ENCODE measurements at regions not wholly inside any gene's neighbourhood (a gene's known extent, or its start where the extent isn't known, plus 50 kb on each side); places are given as distances from the start of the nearest gene placed in this dataset.

DNA sequence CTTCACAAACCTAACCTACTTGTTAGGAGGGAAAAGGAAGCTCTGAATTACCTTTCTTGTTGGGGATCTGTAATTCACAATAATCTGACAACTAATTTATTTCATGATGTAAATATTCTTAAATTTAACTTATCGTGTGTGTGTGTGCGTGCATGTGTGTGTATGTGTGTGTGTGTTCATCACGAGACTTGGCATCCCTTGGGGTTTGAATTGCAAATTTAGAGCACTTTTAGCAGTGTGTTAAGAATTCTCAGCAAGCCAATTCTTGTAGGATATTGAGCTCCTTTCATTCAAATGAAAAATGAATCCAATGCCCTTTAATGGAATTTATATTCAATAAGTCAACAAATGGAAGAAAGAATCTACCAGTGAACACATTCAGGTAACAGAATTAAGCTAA is 85.9 kb upstream of the C3orf80 start:
- TF ChIP-seq, protein P1, sequence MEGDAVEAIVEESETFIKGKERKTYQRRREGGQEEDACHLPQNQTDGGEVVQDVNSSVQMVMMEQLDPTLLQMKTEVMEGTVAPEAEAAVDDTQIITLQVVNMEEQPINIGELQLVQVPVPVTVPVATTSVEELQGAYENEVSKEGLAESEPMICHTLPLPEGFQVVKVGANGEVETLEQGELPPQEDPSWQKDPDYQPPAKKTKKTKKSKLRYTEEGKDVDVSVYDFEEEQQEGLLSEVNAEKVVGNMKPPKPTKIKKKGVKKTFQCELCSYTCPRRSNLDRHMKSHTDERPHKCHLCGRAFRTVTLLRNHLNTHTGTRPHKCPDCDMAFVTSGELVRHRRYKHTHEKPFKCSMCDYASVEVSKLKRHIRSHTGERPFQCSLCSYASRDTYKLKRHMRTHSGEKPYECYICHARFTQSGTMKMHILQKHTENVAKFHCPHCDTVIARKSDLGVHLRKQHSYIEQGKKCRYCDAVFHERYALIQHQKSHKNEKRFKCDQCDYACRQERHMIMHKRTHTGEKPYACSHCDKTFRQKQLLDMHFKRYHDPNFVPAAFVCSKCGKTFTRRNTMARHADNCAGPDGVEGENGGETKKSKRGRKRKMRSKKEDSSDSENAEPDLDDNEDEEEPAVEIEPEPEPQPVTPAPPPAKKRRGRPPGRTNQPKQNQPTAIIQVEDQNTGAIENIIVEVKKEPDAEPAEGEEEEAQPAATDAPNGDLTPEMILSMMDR (IDR thresholded peaks at IDR 0.05; ENCODE audit: control extremely low read depth in 1 of 3, insufficient read depth in 1 of 3, low read depth in 1 of 3, low read length in 3 of 3), result no peak
- no peak for TF ChIP-seq CEBPB (IDR thresholded peaks at IDR 0.05; ENCODE audit: low read depth, low read length)
- no peak for TF ChIP-seq SP1 (IDR thresholded peaks at IDR 0.05; ENCODE audit: low read depth, low read length)
- no peak for TF ChIP-seq SUZ12 (IDR thresholded peaks at IDR 0.05; ENCODE audit: low read length)
- TF ChIP-seq EZH2 (IDR thresholded peaks at IDR 0.05; ENCODE audit: low read depth, low read length, severe bottlenecking), result no peak
- no peak for TF ChIP-seq RXRA (IDR thresholded peaks at IDR 0.05; ENCODE audit: insufficient read depth, low read depth, low read length)
- TF ChIP-seq, protein P2, sequence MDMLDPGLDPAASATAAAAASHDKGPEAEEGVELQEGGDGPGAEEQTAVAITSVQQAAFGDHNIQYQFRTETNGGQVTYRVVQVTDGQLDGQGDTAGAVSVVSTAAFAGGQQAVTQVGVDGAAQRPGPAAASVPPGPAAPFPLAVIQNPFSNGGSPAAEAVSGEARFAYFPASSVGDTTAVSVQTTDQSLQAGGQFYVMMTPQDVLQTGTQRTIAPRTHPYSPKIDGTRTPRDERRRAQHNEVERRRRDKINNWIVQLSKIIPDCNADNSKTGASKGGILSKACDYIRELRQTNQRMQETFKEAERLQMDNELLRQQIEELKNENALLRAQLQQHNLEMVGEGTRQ (IDR thresholded peaks at IDR 0.05; ENCODE audit: low read length), result no peak
- no peak for TF ChIP-seq TEAD4 (IDR thresholded peaks at IDR 0.05; ENCODE audit: low read depth, low read length)
- TF ChIP-seq POLR2A (IDR thresholded peaks at IDR 0.05; ENCODE audit: control extremely low read depth in 1 of 2, low read depth in 2 of 2, low read length in 2 of 2), result no peak
- no peak for TF ChIP-seq SP4 (IDR thresholded peaks at IDR 0.05; ENCODE audit: low read length)
- no peak for TF ChIP-seq TBP (IDR thresholded peaks at IDR 0.05; ENCODE audit: low read depth, low read length)
- no peak for TF ChIP-seq CHD2 (IDR thresholded peaks at IDR 0.05; ENCODE audit: low read length)
- TF ChIP-seq TAF1 (IDR thresholded peaks at IDR 0.05; ENCODE audit: low read depth, low read length), result no peak

Data from H1 (cell line).